Osteoblast (primary cell): ENCODE measurements at regions not wholly inside any gene's neighbourhood (a gene's known extent, or its start where the extent isn't known, plus 50 kb on each side); places are given as distances from the start of the nearest gene placed in this dataset.
"Not testable (repeated sequence)": the region's sequence is repeated elsewhere in the genome, so short reads cannot be mapped to it uniquely, and the experiment has no call there.

ENCODE experiments used
- DNase-seq: peaks from one replicate; pipeline ENCODE4 v3.0.0; 2011; ENCODE audit warnings: low spot score, mixed read lengths; ENCODE audit not compliant: insufficient read length; ENCODE audit errors: missing footprints
- H2AFZ ChIP-seq: 2 replicates; pipeline ENCODE4 v1.6.0; 2011; ENCODE audit warnings: mild to moderate bottlenecking, low read length
- H3K27ac ChIP-seq: 2 replicates; pipeline ENCODE4 v1.5.1; 2011; ENCODE audit warnings: mild to moderate bottlenecking, low read depth, low read length, moderate library complexity
- H3K27me3 ChIP-seq: 2 replicates; pipeline ENCODE4 v1.6.0; 2012; ENCODE audit warnings: mild to moderate bottlenecking, control low read depth, inconsistent platforms, low read length, moderate library complexity; ENCODE audit not compliant: insufficient read depth
- H3K36me3 ChIP-seq: 2 replicates; pipeline ENCODE4 v1.5.1; 2011; ENCODE audit warnings: mild to moderate bottlenecking, low read length, control low read depth, moderate library complexity; ENCODE audit not compliant: insufficient read depth
- H3K4me1 ChIP-seq: 2 replicates; pipeline ENCODE4 v1.5.1; 2011; ENCODE audit warnings: mild to moderate bottlenecking, low read length, control low read depth, moderate library complexity; ENCODE audit not compliant: insufficient read depth
- H3K4me2 ChIP-seq: 2 replicates; pipeline ENCODE4 v1.6.0; 2011; ENCODE audit warnings: mild to moderate bottlenecking, low read length; ENCODE audit not compliant: insufficient read depth
- H3K4me3 ChIP-seq: fragments of 200-600 bp; sonication (generic); 3 replicates; pipeline ENCODE4 v1.5.1; 2012; ENCODE audit warnings: mild to moderate bottlenecking, low read length, inconsistent platforms; ENCODE audit not compliant: insufficient read depth
- H3K79me2 ChIP-seq: 2 replicates; pipeline ENCODE4 v1.6.0; 2012; ENCODE audit warnings: mild to moderate bottlenecking, low read length, control low read depth, inconsistent platforms; ENCODE audit not compliant: insufficient read depth
- H3K9me3 ChIP-seq: 2 replicates; pipeline ENCODE4 v1.5.1; 2011; ENCODE audit warnings: low read depth, low read length, control low read depth
- H4K20me1 ChIP-seq: 2 replicates; pipeline ENCODE4 v1.6.0; 2012; ENCODE audit warnings: mild to moderate bottlenecking, low read length, control low read depth; ENCODE audit not compliant: insufficient read depth
- TF ChIP-seq, protein P1 (sequence below): IDR thresholded peaks from 2 replicates; pipeline ENCODE4 v1.5.1; 2011; ENCODE audit warnings: mild to moderate bottlenecking, low read depth, low read length, moderate library complexity; ENCODE audit errors: extremely low read depth

DNA sequence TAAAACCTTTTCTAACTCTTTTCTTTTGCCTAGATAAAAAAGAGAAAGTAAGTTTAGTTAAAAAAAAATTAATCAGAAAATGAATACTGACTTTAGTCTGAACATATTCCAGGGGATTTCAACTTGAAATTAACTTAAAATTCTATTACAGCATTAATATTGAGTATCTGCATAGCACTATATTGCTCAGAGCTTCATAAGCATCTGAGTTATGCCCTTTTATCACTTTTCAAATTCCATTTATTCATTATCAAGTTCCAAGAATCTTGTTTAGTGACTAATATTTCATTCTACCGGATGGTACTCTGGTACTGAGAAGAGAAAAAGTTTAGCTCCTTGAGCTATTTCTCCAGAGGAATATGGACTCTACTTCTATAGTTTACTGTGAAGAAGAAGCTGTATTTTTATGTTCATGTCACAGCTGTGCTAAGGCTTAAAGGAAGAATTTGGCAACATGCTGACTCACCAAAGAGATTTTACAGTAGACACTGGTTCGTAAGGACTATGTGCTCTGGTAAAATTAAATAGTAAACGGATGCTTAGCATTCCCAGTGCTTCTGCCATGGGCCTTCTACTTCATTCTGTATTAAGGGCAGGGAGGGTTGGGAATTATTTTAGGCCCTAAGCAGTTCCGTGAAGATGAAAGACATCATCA is 285.2 kb upstream of the SEMA6A start:
- TF ChIP-seq, protein P1, sequence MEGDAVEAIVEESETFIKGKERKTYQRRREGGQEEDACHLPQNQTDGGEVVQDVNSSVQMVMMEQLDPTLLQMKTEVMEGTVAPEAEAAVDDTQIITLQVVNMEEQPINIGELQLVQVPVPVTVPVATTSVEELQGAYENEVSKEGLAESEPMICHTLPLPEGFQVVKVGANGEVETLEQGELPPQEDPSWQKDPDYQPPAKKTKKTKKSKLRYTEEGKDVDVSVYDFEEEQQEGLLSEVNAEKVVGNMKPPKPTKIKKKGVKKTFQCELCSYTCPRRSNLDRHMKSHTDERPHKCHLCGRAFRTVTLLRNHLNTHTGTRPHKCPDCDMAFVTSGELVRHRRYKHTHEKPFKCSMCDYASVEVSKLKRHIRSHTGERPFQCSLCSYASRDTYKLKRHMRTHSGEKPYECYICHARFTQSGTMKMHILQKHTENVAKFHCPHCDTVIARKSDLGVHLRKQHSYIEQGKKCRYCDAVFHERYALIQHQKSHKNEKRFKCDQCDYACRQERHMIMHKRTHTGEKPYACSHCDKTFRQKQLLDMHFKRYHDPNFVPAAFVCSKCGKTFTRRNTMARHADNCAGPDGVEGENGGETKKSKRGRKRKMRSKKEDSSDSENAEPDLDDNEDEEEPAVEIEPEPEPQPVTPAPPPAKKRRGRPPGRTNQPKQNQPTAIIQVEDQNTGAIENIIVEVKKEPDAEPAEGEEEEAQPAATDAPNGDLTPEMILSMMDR: no peak
- no peaks in the 10 kb centered on the region for H3K79me2 ChIP-seq
- no peaks in the 10 kb centered on the region for H4K20me1 ChIP-seq
- H3K4me3 ChIP-seq: no peak overlapping the region
- no peak overlapping the region for H3K4me2 ChIP-seq
- no peaks in the 10 kb centered on the region for H3K36me3 ChIP-seq
- no peaks in the 10 kb centered on the region for H3K4me1 ChIP-seq
- H3K9me3 ChIP-seq: no peaks in the 10 kb centered on the region
- DNase-seq: no peak
- no peak overlapping the region for H3K27ac ChIP-seq
- H3K27me3 ChIP-seq: no peaks in the 10 kb centered on the region
- H2AFZ ChIP-seq: no peak overlapping the region

DNA sequence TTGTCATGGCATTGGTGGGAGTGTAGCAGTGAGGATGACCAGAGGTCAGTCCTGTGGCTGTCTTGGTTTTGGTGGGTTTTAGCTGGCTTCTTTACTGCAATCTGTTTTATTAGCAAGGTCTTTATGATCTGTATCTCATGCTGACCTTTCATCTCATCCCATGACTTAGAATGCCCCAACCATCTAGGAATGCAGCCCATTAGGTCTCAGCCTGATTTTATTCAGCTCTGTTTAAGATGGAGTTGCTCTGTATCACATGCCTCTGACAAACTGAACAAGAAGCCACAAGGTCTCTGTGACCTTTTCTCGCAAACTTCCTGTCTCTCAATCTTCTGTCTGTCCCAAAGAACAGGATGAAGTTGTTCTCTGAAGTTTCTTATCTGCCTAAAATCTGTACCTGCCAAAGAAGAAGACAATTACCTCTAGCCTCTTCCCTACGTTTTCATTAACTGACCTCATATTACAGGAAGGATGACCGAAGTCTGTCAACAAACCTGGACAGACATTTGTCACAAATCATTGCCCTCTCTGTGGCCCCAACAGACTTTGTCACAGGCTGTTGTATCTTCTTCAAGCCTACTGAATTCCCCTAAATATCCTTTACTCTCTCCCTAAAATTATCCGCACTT is 284.2 kb upstream of the SEMA6A start:
- H3K4me2 ChIP-seq: no peak overlapping the region
- no peaks in the 10 kb centered on the region for H3K9me3 ChIP-seq
- no peaks in the 10 kb centered on the region for H3K4me1 ChIP-seq
- no peaks in the 10 kb centered on the region for H3K36me3 ChIP-seq
- no peak overlapping the region for H2AFZ ChIP-seq
- H3K27ac ChIP-seq: no peak overlapping the region
- no peaks in the 10 kb centered on the region for H3K79me2 ChIP-seq
- H3K27me3 ChIP-seq: no peaks in the 10 kb centered on the region
- TF ChIP-seq, protein P1: no peak
- H4K20me1 ChIP-seq: no peaks in the 10 kb centered on the region
- no peak for DNase-seq
- no peak overlapping the region for H3K4me3 ChIP-seq

DNA sequence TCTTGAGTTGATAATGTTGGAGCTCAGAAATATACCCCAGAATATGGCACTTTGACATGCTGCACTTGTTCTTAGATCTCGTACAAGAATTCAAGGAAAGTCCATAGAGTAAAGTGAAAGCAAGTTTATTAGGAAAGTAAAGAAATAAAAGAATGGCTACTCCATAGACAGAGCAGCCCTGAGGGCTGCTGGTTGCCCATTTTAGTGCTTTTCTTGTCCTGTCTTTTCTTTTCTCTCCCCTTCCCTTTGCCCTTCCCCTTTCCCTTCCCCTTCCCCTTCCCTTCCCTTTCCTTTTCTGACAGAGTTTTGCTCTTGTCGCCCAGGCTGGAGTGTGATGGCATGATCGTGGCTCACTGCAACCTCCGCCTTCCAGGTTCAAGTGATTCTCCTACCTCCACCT is 283.4 kb upstream of the SEMA6A start:
- H3K9me3 ChIP-seq, H4K20me1 ChIP-seq, H3K79me2 ChIP-seq, DNase-seq, H3K36me3 ChIP-seq, H3K27ac ChIP-seq, H3K4me1 ChIP-seq, H3K4me3 ChIP-seq, H3K4me2 ChIP-seq, H3K27me3 ChIP-seq, H2AFZ ChIP-seq: not testable (repeated sequence)

DNA sequence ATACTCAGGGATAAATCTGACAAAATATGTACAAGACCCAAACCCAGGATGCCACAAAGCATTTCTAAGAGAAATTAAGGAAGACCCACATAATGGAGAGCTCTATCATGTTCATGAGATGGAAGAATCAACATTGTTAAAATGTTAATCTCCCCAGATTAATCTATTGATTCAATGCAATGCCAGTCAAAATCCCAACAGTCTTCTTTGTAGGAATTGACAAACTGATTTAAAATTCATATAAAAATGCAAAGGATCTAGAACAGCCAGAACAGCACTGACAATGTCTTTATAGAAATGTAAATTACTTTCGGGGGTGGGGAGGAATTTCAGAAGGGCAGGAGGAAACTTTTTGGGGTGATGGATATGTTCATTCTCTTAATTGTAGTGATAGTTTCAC is 281.6 kb upstream of the SEMA6A start:
- TF ChIP-seq, protein P1: no peak
- Histone ChIP-seq H3K4me2 (no peak overlapping the region), H3K27ac (no peak overlapping the region), H3K27me3 (no peaks in the 10 kb centered on the region), H2AFZ (no peak overlapping the region), H3K36me3 (no peaks in the 10 kb centered on the region), H4K20me1 (no peaks in the 10 kb centered on the region), H3K4me1 (no peaks in the 10 kb centered on the region), H3K9me3 (no peaks in the 10 kb centered on the region), H3K79me2 (no peaks in the 10 kb centered on the region), H3K4me3 (no peak overlapping the region)
- DNase-seq: no peak
